ENCODE measurements at regions not wholly inside any gene's neighbourhood (a gene's known extent, or its start where the extent isn't known, plus 50 kb on each side); places are given as distances from the start of the nearest gene placed in this dataset.
"Not testable (repeated sequence)": the region's sequence is repeated elsewhere in the genome, so short reads cannot be mapped to it uniquely, and the experiment has no call there.

DNA sequence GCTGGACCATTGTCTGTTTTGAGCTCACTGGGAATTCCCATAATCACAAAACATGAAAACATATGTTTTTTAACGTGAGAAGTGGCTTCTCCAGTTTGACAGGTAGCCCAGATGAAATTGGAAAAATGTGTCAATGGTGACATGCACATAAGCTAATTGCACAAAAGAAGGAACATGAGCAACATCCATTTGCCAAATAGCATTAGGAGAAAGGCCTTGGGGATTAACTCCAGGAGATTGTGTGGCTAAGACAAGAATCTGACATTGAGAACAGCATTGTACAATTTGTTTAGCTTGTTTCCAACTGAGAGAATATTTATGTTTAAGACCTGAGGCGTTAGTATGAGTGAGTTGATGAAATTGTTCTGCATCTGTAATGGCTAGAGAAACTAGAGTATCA lies 147.0 kb upstream of the API5 start:
- TF ChIP-seq, protein P1, sequence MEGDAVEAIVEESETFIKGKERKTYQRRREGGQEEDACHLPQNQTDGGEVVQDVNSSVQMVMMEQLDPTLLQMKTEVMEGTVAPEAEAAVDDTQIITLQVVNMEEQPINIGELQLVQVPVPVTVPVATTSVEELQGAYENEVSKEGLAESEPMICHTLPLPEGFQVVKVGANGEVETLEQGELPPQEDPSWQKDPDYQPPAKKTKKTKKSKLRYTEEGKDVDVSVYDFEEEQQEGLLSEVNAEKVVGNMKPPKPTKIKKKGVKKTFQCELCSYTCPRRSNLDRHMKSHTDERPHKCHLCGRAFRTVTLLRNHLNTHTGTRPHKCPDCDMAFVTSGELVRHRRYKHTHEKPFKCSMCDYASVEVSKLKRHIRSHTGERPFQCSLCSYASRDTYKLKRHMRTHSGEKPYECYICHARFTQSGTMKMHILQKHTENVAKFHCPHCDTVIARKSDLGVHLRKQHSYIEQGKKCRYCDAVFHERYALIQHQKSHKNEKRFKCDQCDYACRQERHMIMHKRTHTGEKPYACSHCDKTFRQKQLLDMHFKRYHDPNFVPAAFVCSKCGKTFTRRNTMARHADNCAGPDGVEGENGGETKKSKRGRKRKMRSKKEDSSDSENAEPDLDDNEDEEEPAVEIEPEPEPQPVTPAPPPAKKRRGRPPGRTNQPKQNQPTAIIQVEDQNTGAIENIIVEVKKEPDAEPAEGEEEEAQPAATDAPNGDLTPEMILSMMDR (IDR thresholded peaks at IDR 0.05) = no peak
- no peak for ATAC-seq (ENCODE audit: low FRiP score)
- DNase-seq (ENCODE audit: low spot score) = no peak

DNA sequence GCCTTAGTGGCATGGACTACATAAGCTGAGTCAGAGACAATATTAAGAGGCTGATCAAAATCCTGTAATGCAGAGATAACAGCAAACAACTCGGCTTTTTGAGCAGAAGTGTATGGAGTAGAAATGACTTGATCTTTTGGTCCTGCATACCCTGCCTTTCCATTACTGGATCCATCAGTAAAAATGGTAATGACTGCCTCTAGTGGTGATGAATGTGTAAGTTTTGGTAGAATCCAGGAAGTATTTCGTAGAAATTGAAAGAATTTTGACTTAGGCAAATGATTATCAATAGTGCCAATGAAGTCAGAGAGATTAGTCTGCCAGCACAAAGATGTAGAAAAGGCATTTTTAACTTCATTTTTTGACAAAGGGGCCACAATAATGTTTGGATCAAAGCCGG lies 146.4 kb upstream of the API5 start:
- ATAC-seq (ENCODE audit: low FRiP score); DNase-seq (ENCODE audit: low spot score): not testable (repeated sequence)

DNA sequence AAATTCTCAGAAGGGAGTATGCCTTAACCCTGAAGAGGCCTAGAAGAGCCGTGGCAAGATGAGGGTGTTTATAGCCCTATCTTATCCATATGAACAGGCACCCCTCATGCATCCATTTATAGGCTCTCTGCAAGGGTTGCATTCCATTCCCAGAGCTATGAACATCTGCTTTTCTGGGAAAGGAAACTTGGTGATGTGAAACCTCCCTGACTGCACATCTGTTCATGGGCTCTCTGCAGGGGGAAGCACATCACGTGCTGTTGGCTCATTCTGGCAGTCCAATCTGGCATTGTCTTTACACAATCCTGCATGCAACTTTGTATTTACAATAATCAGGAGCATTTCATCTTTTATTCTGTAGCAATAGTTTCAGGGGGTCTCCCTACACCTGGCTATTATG lies 143.6 kb upstream of the API5 start:
- DNase-seq (ENCODE audit: low spot score); ATAC-seq (ENCODE audit: low FRiP score): not testable (repeated sequence)

DNA sequence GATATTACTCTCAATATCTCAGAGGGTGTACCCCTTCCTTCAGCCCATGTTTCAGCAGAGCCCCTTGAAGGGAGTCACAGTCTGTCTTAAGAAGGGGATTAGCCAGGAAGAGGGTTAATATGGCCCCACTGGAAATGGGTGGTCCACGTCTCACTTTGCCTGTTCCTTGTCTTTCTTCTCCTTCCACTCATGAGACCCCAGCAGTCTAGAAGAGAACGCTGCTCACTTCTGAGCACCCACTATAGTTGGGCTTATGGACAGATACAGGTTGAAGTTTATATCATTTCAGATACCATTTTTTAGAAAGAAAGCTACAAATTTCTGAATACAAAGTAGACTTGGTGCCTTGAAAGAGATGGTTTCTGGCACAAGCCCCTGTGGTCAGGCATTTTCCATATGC lies 139.3 kb upstream of the API5 start:
- no peak for DNase-seq (ENCODE audit: low spot score)
- TF ChIP-seq, protein P1 (IDR thresholded peaks at IDR 0.05) = no peak
- ATAC-seq (ENCODE audit: low FRiP score) = no peak

DNA sequence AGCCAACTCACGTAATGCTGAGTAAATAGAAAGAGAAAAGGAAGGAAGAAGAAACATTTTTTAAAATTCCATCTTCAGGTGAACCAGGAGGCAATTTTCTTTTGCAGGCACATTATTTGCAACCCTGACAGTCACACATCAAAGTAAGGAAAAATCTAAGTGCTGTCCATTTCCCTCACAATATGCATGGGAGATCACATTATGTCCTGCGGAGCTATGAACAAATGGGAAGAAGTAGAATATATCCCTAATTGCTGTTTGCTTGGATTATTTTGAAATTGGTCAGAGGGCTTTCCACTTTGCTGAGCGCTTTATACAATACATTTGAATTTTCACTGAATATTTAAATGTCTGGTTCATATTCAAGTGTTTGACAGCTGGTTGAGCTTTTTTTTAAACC lies 133.8 kb upstream of the API5 start:
- ATAC-seq (ENCODE audit: low FRiP score) (no peak), DNase-seq (ENCODE audit: low spot score) (no peak)
- TF ChIP-seq, protein P1 (IDR thresholded peaks at IDR 0.05) = no peak

DNA sequence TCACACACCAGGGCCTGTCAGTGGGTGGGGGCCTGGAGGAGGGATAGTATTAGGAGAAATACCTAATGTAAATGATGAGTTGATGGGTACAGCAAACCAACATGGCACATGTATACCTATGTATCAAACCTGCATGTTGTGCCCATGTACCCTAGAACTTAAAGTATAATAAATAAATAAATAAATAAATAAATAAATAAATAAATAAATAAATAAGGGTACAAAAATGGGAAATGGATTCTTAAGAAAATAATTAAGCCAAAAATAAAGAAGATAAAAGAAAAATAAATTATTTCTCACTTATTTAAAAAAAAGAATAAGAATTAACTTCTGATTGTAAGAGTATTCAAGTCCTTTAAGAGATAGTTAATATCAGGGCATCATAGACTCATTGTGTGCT lies 117.3 kb upstream of the API5 start:
- not testable (repeated sequence) for ATAC-seq (ENCODE audit: low FRiP score); DNase-seq (ENCODE audit: low spot score)

DNA sequence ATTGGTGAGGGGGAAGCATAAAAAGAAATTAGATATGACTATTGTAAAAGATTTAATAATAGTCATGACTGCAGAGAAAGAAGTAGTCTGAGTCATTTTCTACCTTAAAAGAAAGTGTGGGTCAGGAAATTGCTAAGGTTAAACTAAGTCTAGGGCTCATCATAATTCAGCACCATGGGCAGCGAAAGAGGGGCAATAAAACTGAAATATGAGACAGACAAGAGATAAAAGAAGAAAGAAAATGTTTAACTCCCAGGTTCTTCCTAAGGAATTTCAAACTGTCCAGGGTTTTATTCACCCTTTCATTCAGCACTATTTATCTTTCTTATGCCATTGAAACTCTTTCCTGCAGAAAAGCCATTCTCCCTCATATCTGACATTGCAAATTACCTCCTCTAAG lies 114.4 kb upstream of the API5 start:
- TF ChIP-seq, protein P1 (IDR thresholded peaks at IDR 0.05) = no peak
- DNase-seq (ENCODE audit: low spot score) = no peak
- ATAC-seq (ENCODE audit: low FRiP score) = no peak

DNA sequence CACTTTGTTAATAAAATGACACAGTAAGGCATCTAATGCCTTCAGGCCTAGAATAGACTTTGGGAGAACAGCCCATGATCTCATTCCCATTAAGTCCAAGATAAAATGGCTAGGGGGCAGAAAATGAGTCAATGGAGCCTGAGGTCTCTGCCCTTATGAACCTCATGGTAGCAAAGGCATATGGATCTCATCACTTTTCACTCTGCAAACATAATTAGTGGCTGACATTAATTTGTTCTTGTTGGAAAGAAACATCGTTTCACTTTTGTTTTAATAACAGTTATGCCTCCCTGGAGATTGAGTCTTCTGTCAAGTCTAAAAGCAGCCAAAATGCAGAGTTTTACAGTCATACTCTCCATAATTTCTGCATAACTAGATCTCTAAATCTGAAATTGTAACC lies 111.8 kb upstream of the API5 start:
- DNase-seq (ENCODE audit: low spot score) (no peak), ATAC-seq (ENCODE audit: low FRiP score) (no peak)
- TF ChIP-seq, protein P1 (IDR thresholded peaks at IDR 0.05) = no peak

DNA sequence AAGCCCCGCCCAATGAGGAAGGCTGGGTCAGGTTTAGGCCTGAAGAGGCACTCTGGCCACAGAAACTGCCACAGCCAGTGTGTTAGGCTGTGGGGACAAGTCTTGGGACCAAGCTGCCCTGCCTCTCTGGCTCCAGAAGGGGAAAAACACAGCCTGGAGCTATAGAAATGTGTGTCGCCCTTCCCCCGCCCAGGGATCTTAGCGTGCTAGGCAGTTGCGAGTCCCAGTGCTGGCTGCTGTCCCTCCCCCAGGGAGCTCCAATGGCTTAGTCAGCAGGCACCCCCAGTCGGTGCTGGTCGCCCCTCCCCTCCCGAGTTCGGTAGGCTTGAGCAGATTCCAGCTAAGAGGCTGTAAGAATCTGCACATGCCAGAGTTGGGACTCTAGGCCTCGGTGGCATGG lies 99.5 kb upstream of the API5 start:
- TF ChIP-seq, protein P1 (IDR thresholded peaks at IDR 0.05) = no peak
- ATAC-seq (ENCODE audit: low FRiP score) (no peak), DNase-seq (ENCODE audit: low spot score) (no peak)

Measured in omental fat pad (tissue), 3 donors.